ENCODE measurements at regions not wholly inside any gene's neighbourhood (a gene's known extent, or its start where the extent isn't known, plus 50 kb on each side); places are given as distances from the start of the nearest gene placed in this dataset.

GRCh38 chr6:33954453-33954852 lies 150.7 kb upstream of the MLN start:
- Histone ChIP-seq H3K4me3 (no peak overlapping the region), H3K9me3 (no peaks in the 10 kb centered on the region), H3K27me3 (peaks cover 0 to 8% (median 4%) of the 10 kb centered on the region in 3 donors), H3K36me3 (no peaks in the 10 kb centered on the region), H3K27ac (no peak overlapping the region), H3K4me1 (no peaks in the 10 kb centered on the region)
- ATAC-seq (no peak), DNase-seq (no peak)
- TF ChIP-seq CTCF (IDR thresholded peaks at IDR 0.05 in 4 of 5, conservative IDR thresholded peaks at IDR 0.05 in 1 of 5) (no peak), POLR2A (IDR thresholded peaks at IDR 0.05) (no peak)
- in situ Hi-C loops (cut with MboI; ENCODE audit: low sequenced_read_pairs in 4 of 4) (no loop called here), intact Hi-C loops (cut with DNase I; ENCODE audit: low total_unique reads) (no loop called here)

GRCh38 chr6:33953171-33953570 lies 149.4 kb upstream of the MLN start:
- no peaks in the 10 kb centered on the region for H3K4me1 ChIP-seq
- in situ Hi-C loops (cut with MboI; ENCODE audit: low sequenced_read_pairs in 4 of 4): no loop called here
- no peaks in the 10 kb centered on the region for H3K36me3 ChIP-seq
- H3K4me3 ChIP-seq: no peak overlapping the region
- H3K9me3 ChIP-seq: no peaks in the 10 kb centered on the region
- intact Hi-C loops (cut with DNase I; ENCODE audit: low total_unique reads): no loop called here
- ATAC-seq (no peak), DNase-seq (no peak)
- H3K27me3 ChIP-seq: peaks cover 0 to 8% (median 4%) of the 10 kb centered on the region in 3 donors
- TF ChIP-seq POLR2A (IDR thresholded peaks at IDR 0.05) (no peak), CTCF (IDR thresholded peaks at IDR 0.05 in 4 of 5, conservative IDR thresholded peaks at IDR 0.05 in 1 of 5) (no peak)
- H3K27ac ChIP-seq: no peak overlapping the region

GRCh38 chr6:33952016-33952415 lies 148.2 kb upstream of the MLN start:
- in situ Hi-C loops (cut with MboI; ENCODE audit: low sequenced_read_pairs in 4 of 4): no loop called here
- peaks cover 0 to 8% (median 4%) of the 10 kb centered on the region in 3 donors for H3K27me3 ChIP-seq
- no peak overlapping the region for H3K4me3 ChIP-seq
- no peak for DNase-seq
- intact Hi-C loops (cut with DNase I; ENCODE audit: low total_unique reads): no loop called here
- H3K4me1 ChIP-seq: no peaks in the 10 kb centered on the region
- H3K9me3 ChIP-seq: no peaks in the 10 kb centered on the region
- no peak for ATAC-seq
- H3K36me3 ChIP-seq: no peaks in the 10 kb centered on the region
- H3K27ac ChIP-seq: no peak overlapping the region
- TF ChIP-seq POLR2A (IDR thresholded peaks at IDR 0.05): no peak
- no peak for TF ChIP-seq CTCF (IDR thresholded peaks at IDR 0.05 in 4 of 5, conservative IDR thresholded peaks at IDR 0.05 in 1 of 5)

GRCh38 chr6:33950891-33951889 lies 147.4 kb upstream of the MLN start:
- no peak for TF ChIP-seq POLR2A (IDR thresholded peaks at IDR 0.05)
- no peak for TF ChIP-seq CTCF (IDR thresholded peaks at IDR 0.05 in 4 of 5, conservative IDR thresholded peaks at IDR 0.05 in 1 of 5)
- Histone ChIP-seq H3K4me1 (no peaks in the 10 kb centered on the region), H3K4me3 (no peak overlapping the region), H3K27ac (no peak overlapping the region), H3K27me3 (peaks cover 0 to 8% (median 4%) of the 10 kb centered on the region in 3 donors), H3K9me3 (no peaks in the 10 kb centered on the region), H3K36me3 (no peaks in the 10 kb centered on the region)
- intact Hi-C loops (cut with DNase I; ENCODE audit: low total_unique reads) (no loop called here), in situ Hi-C loops (cut with MboI; ENCODE audit: low sequenced_read_pairs in 4 of 4) (no loop called here)
- DNase-seq: no peak
- no peak for ATAC-seq
